A549 (cell line): ENCODE measurements at regions not wholly inside any gene's neighbourhood (a gene's known extent, or its start where the extent isn't known, plus 50 kb on each side); places are given as distances from the start of the nearest gene placed in this dataset.
A peak's percentile ranks its signal among the peaks of the same experiment; 100 is the strongest.

Experiments
- ATAC-seq, 2 experiments: fragments of 200-7000 bp in 1 of 2; fragments of >200 bp in 1 of 2; cut with Nextera tagmentation in 1 of 2; cut with Tn5 transposase in 1 of 2; 3 replicates each; pipeline versions ENCODE4 v1.8.0 to v1.9.1; 2018 to 2020; ENCODE audit warnings: mild to moderate bottlenecking in 1 of 2, moderate library complexity in 1 of 2
- CTCF ChIA-PET: fragments of 300-600 bp; sonication (Branson Sonifier 250); formaldehyde crosslinking; extraction: SDS; loops from one replicate; lab custom pipeline; 2021; ENCODE audit warnings: antibody characterized with exemption, inconsistent platforms; lab: Yijun Ruan, JAX
- POLR2A ChIA-PET: fragments of 350-600 bp; formaldehyde crosslinking; extraction: SDS; loops from one replicate; lab custom pipeline; 2021; ENCODE audit warnings: antibody characterized with exemption, inconsistent platforms; lab: Yijun Ruan, JAX
- DNase-seq, 2 experiments: peaks; one replicate each; pipeline versions ENCODE4 v3.0.0 to v3.0.0-alpha.2; 2011 to 2016; ENCODE audit warnings: low read depth in 1 of 2, low spot score in 1 of 2
- FAIRE-seq: peaks from 2 replicates; lab custom pipeline; 2011; peaks lifted over from hg19 to GRCh38; lab: Jason Lieb, UNC
- H3K27ac ChIP-seq, 2 experiments: fragments of >200 bp; sonication (Bioruptor Twin); formaldehyde crosslinking; 3 replicates each; pipeline ENCODE4 v1.5.1; 2016 to 2017
- H3K4me1 ChIP-seq: fragments of >200 bp; sonication (Bioruptor Twin); formaldehyde crosslinking; 3 replicates; pipeline ENCODE4 v1.6.1; 2016
- H3K4me2 ChIP-seq: fragments of >200 bp; sonication (Bioruptor Twin); formaldehyde crosslinking; 3 replicates; pipeline ENCODE4 v1.6.1; 2016
- H3K4me3 ChIP-seq: fragments of >200 bp; sonication (Bioruptor Twin); formaldehyde crosslinking; 3 replicates; pipeline ENCODE4 v1.5.1; 2016
- H3K9me3 ChIP-seq: fragments of >200 bp; sonication (Bioruptor Twin); formaldehyde crosslinking; 3 replicates; pipeline ENCODE4 v1.6.1; 2016
- BCL3 ChIP-seq: fragments of >200 bp; sonication (Bioruptor Twin); formaldehyde crosslinking; IDR thresholded peaks from 3 replicates; pipeline ENCODE4 v1.6.1; 2016
- CHD2 ChIP-seq: fragments of 150-350 bp; IDR thresholded peaks from 2 replicates; pipeline ENCODE4 v1.6.1; 2014; ENCODE audit warnings: low read length; ENCODE audit not compliant: partially characterized antibody
- EHF ChIP-seq: fragments of 250-450 bp; sonication (Bioruptor Pico); IDR thresholded peaks from 2 replicates; pipeline ENCODE4 v1.5.0; 2020; ENCODE audit warnings: mild to moderate bottlenecking
- EHMT2 ChIP-seq: fragments of 200-600 bp; sonication (generic); IDR thresholded peaks from 2 replicates; pipeline ENCODE4 v1.6.1; 2016; ENCODE audit warnings: antibody characterized with exemption, low read depth, mild to moderate bottlenecking, moderate library complexity
- ELK1 ChIP-seq: fragments of 150-350 bp; IDR thresholded peaks from 2 replicates; pipeline ENCODE4 v1.6.1; 2014; ENCODE audit warnings: low read depth, mild to moderate bottlenecking, low read length
- EP300 ChIP-seq, 2 experiments: fragments of >200 bp; sonication (Bioruptor Twin); formaldehyde crosslinking; IDR thresholded peaks; 2 replicates in 1 of 2; 3 replicates in 1 of 2; pipeline ENCODE4 v1.6.1; 2016 to 2017
- ESRRA ChIP-seq: fragments of 150-350 bp; IDR thresholded peaks from 2 replicates; pipeline ENCODE4 v1.6.1; 2014; ENCODE audit warnings: mild to moderate bottlenecking, low read length, borderline replicate concordance
- FOSL2 ChIP-seq, 2 experiments: fragments of 450-650 bp in 1 of 2; fragments of >200 bp in 1 of 2; sonication (Bioruptor Twin) in 1 of 2; formaldehyde crosslinking; IDR thresholded peaks; 2 replicates each; pipeline versions ENCODE4 v1.5.0 to v1.6.1; 2016 to 2020; ENCODE audit warnings: mild to moderate bottlenecking in 1 of 2, moderate library complexity in 1 of 2
- FOXS1 ChIP-seq: fragments of 250-450 bp; sonication (Bioruptor Pico); IDR thresholded peaks from 2 replicates; pipeline ENCODE4 v1.5.0; 2020; ENCODE audit warnings: mild to moderate bottlenecking, moderate library complexity
- GATA3 ChIP-seq: IDR thresholded peaks from 2 replicates; pipeline ENCODE4 v1.6.1; 2012; ENCODE audit warnings: borderline replicate concordance
- HDAC2 ChIP-seq: fragments of 200-600 bp; sonication (generic); IDR thresholded peaks from 2 replicates; pipeline ENCODE4 v1.6.1; 2016
- HOXA7 ChIP-seq: fragments of 250-450 bp; sonication (Bioruptor Pico); IDR thresholded peaks from 2 replicates; pipeline ENCODE4 v1.5.0; 2020; ENCODE audit warnings: mild to moderate bottlenecking, moderate library complexity
- JUNB ChIP-seq: fragments of >200 bp; sonication (Bioruptor Twin); formaldehyde crosslinking; IDR thresholded peaks from 2 replicates; pipeline ENCODE4 v1.6.1; 2016
- KDM5A ChIP-seq: fragments of 200-600 bp; sonication (generic); IDR thresholded peaks from 2 replicates; pipeline ENCODE4 v1.6.1; 2016; ENCODE audit warnings: antibody characterized with exemption, mild to moderate bottlenecking
- MAX ChIP-seq: IDR thresholded peaks from 2 replicates; pipeline ENCODE4 v1.6.1; 2012
- POLR2A ChIP-seq: IDR thresholded peaks from 2 replicates; pipeline ENCODE4 v1.6.1; 2012; ENCODE audit warnings: mild to moderate bottlenecking, low read length
- RARB ChIP-seq: fragments of 250-450 bp; sonication (Bioruptor Pico); IDR thresholded peaks from 2 replicates; pipeline ENCODE4 v1.8.0; 2021; ENCODE audit warnings: mild to moderate bottlenecking, moderate library complexity
- RNF2 ChIP-seq: fragments of 200-600 bp; sonication (generic); IDR thresholded peaks from 2 replicates; pipeline ENCODE4 v1.6.1; 2016; ENCODE audit warnings: low read depth, mild to moderate bottlenecking, antibody characterized with exemption, moderate library complexity, borderline replicate concordance
- USF2 ChIP-seq: fragments of 450-650 bp; IDR thresholded peaks from 2 replicates; pipeline ENCODE4 v1.6.1; 2014; ENCODE audit warnings: antibody characterized with exemption
- ZC3H11A ChIP-seq: fragments of 450-650 bp; IDR thresholded peaks from 2 replicates; pipeline ENCODE4 v1.6.1; 2014; ENCODE audit warnings: antibody characterized with exemption, mild to moderate bottlenecking
- ZFP36 ChIP-seq: fragments of 450-650 bp; IDR thresholded peaks from 2 replicates; pipeline ENCODE4 v1.6.1; 2014; ENCODE audit warnings: borderline replicate concordance; ENCODE audit not compliant: partially characterized antibody
- ZNF302 ChIP-seq: fragments of 250-450 bp; sonication (Bioruptor Pico); IDR thresholded peaks from 2 replicates; pipeline ENCODE4 v1.9.0; 2021; ENCODE audit warnings: inconsistent platforms, mild to moderate bottlenecking, moderate library complexity
- ZSCAN20 ChIP-seq: fragments of 250-450 bp; sonication (Bioruptor Pico); IDR thresholded peaks from 2 replicates; pipeline ENCODE4 v1.8.0; 2022; ENCODE audit warnings: mild to moderate bottlenecking, moderate library complexity
- WGBS: methylation state at CpG from one replicate; pipeline ENCODE4 v1.1.6; 2017; ENCODE audit errors: missing lambda C conversion rate; 5-methylcytosine and 5-hydroxymethylcytosine counted together

- H3K4me3 ChIP-seq, result no peak overlapping the region
- ATAC-seq (no peak), FAIRE-seq (no peak), DNase-seq (no peak)
- CTCF ChIA-PET, result no interaction called here
- H3K4me2 ChIP-seq, result no peak overlapping the region
- H3K4me1 ChIP-seq, result no peaks in the 10 kb centered on the region
- TF ChIP-seq KDM5A (no peak), HOXA7 (CRISPR knock-in tag) (no peak), ELK1 (no peak), RNF2 (no peak), GATA3 (no peak), USF2 (no peak), HDAC2 (no peak), ZC3H11A (no peak)
- TF ChIP-seq, all 56 proteins: peak for 0
- Histone ChIP-seq H3K9me3 (no peaks in the 10 kb centered on the region), H3K27ac (no peak overlapping the region)
- POLR2A ChIA-PET, result no interaction called here
- WGBS, result 85% methylated on average over 2 of the region's 2 CpGs
Measured at GRCh38 chr6:125361868-125362267, 60.1 kb upstream of the HDDC2 start.

- Histone ChIP-seq H3K9me3 (no peaks in the 10 kb centered on the region), H3K4me1 (no peaks in the 10 kb centered on the region), H3K4me2 (peak overlapping the region; percentile 52), H3K4me3 (no peak overlapping the region; the same call in 2 of the 3 replicates), H3K27ac (no peak overlapping the region)
- CTCF ChIA-PET, result interaction anchor here (0.6 kb wide), 2 partner anchors 36 to 70 kb away, joined by 3 read pairs; no protein-coding TSS in a partner anchor
- WGBS, result 20% methylated on average over 24 of the region's 44 CpGs
- peak in 1 of 2 experiments; percentile 46; a peak in 3 of 6 replicates for ATAC-seq
- no peak for DNase-seq
- POLR2A ChIA-PET, result no interaction called here
- FAIRE-seq, result no peak
- TF ChIP-seq BCL3 (no peak), JUNB (no peak), MAX (no peak), RNF2 (no peak), EP300 (IDR thresholded peaks at IDR 0.05) (no peak), EHF (CRISPR knock-in tag) (no peak), ZNF302 (CRISPR knock-in tag) (no peak), RARB (no peak), FOSL2 (IDR thresholded peaks at IDR 0.05) (no peak), FOSL2 (CRISPR knock-in tag; IDR thresholded peaks at IDR 0.05) (no peak), ZSCAN20 (CRISPR knock-in tag) (no peak)
Measured at GRCh38 chr6:125363039-125363823, 61.5 kb upstream of the HDDC2 start.

- 77% methylated on average over 9 of the region's 9 CpGs for WGBS
- H3K4me1 ChIP-seq, result no peaks in the 10 kb centered on the region
Measured at GRCh38 chr6:125363824-125364165, 62.0 kb upstream of the HDDC2 start.

More at GRCh38 chr6:125363824-125364165, 62.0 kb upstream of the HDDC2 start:
- FAIRE-seq, result no peak
- CTCF ChIA-PET, result no interaction called here
- no peak overlapping the region for H3K27ac ChIP-seq
- TF ChIP-seq FOXS1 (CRISPR knock-in tag) (no peak), ZFP36 (no peak), POLR2A (no peak), FOSL2 (IDR thresholded peaks at IDR 0.05) (no peak), FOSL2 (CRISPR knock-in tag; IDR thresholded peaks at IDR 0.05) (no peak), CHD2 (no peak), BCL3 (no peak), ZSCAN20 (CRISPR knock-in tag) (no peak), EHMT2 (no peak), ESRRA (no peak)
- TF ChIP-seq, all 56 proteins: peak for 0
- DNase-seq (no peak), ATAC-seq (no peak)
- Histone ChIP-seq H3K9me3 (no peaks in the 10 kb centered on the region), H3K4me3 (no peak overlapping the region), H3K4me2 (peak overlapping the region; percentile 52; the same call in 1 of the 3 replicates)
- POLR2A ChIA-PET, result no interaction called here
